Lower lobe of right lung (tissue), 2 donors: ENCODE measurements at regions not wholly inside any gene's neighbourhood (a gene's known extent, or its start where the extent isn't known, plus 50 kb on each side); places are given as distances from the start of the nearest gene placed in this dataset.

Experiments used
- ATAC-seq, 2 donors: fragments of 200-7000 bp; cut with Tn5 transposase; one replicate each; pipeline ENCODE4 v1.9.1; 2020 to 2022; ENCODE audit warnings: mild to moderate bottlenecking in 2 of 2, moderate library complexity in 2 of 2
- DNase-seq: peaks from one replicate; pipeline ENCODE4 v3.0.0-alpha.2; 2020
- H3K27ac ChIP-seq: fragments of 200-600 bp; one replicate; pipeline ENCODE4 v1.8.0; 2022
- H3K27me3 ChIP-seq: fragments of 200-600 bp; one replicate; pipeline ENCODE4 v1.8.0; 2022; ENCODE audit warnings: low read depth
- H3K36me3 ChIP-seq: fragments of 200-600 bp; one replicate; pipeline ENCODE4 v1.8.0; 2022; ENCODE audit warnings: mild to moderate bottlenecking
- H3K4me1 ChIP-seq: fragments of 200-600 bp; one replicate; pipeline ENCODE4 v1.8.0; 2022
- H3K4me3 ChIP-seq: fragments of 200-600 bp; one replicate; pipeline ENCODE4 v1.8.0; 2022; ENCODE audit warnings: mild to moderate bottlenecking
- H3K9me3 ChIP-seq: fragments of 200-600 bp; one replicate; pipeline ENCODE4 v1.8.0; 2022
- intact Hi-C: fragments of 100-400 bp; cut with DNase I; formaldehyde crosslinking; loops from one replicate; pipeline ENCODE4 v1.11.0; 2022
- TF ChIP-seq, protein P1 (sequence below): fragments of 200-600 bp; IDR thresholded peaks from one replicate; pipeline ENCODE4 v1.8.0; 2022; ENCODE audit warnings: antibody characterized with exemption, mild to moderate bottlenecking
- donor health status: DM: no; HTN: yes; CAD: no; lungs with severe emphysema.

- ATAC-seq, result no peak
- Histone ChIP-seq H3K4me1 (peaks cover 3% of the 10 kb centered on the region), H3K27me3 (no peaks in the 10 kb centered on the region), H3K27ac (no peak overlapping the region), H3K4me3 (no peak overlapping the region), H3K9me3 (no peaks in the 10 kb centered on the region), H3K36me3 (no peaks in the 10 kb centered on the region)
- DNase-seq, result no peak
- TF ChIP-seq, protein P1, sequence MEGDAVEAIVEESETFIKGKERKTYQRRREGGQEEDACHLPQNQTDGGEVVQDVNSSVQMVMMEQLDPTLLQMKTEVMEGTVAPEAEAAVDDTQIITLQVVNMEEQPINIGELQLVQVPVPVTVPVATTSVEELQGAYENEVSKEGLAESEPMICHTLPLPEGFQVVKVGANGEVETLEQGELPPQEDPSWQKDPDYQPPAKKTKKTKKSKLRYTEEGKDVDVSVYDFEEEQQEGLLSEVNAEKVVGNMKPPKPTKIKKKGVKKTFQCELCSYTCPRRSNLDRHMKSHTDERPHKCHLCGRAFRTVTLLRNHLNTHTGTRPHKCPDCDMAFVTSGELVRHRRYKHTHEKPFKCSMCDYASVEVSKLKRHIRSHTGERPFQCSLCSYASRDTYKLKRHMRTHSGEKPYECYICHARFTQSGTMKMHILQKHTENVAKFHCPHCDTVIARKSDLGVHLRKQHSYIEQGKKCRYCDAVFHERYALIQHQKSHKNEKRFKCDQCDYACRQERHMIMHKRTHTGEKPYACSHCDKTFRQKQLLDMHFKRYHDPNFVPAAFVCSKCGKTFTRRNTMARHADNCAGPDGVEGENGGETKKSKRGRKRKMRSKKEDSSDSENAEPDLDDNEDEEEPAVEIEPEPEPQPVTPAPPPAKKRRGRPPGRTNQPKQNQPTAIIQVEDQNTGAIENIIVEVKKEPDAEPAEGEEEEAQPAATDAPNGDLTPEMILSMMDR, result no peak
- intact Hi-C loops, result no loop called here
These were observed 137.8 kb downstream of the PHLDA1 start for GRCh38 chr12:75893765-75894164.

GRCh38 chr12:75892731-75893408 is 138.7 kb downstream of the PHLDA1 start:
- TF ChIP-seq, protein P1, result no peak
- Histone ChIP-seq H3K27ac (no peak overlapping the region), H3K9me3 (no peaks in the 10 kb centered on the region), H3K4me1 (peaks cover 3% of the 10 kb centered on the region), H3K36me3 (no peaks in the 10 kb centered on the region), H3K27me3 (no peaks in the 10 kb centered on the region), H3K4me3 (no peak overlapping the region)
- intact Hi-C loops, result no loop called here
- DNase-seq, result no peak
- no peak for ATAC-seq

- no peak for ATAC-seq
- H3K36me3 ChIP-seq, result no peaks in the 10 kb centered on the region
- no peaks in the 10 kb centered on the region for H3K9me3 ChIP-seq
- no peak overlapping the region for H3K27ac ChIP-seq
- no peaks in the 10 kb centered on the region for H3K27me3 ChIP-seq
- no peak overlapping the region for H3K4me3 ChIP-seq
- H3K4me1 ChIP-seq, result peaks cover 3% of the 10 kb centered on the region
- intact Hi-C loops, result no loop called here
- no peak for DNase-seq
- TF ChIP-seq, protein P1, result no peak
These were observed 140.5 kb downstream of the PHLDA1 start for GRCh38 chr12:75891072-75891471.

GRCh38 chr12:75890660-75891059 is 140.9 kb downstream of the PHLDA1 start:
- TF ChIP-seq, protein P1, result no peak
- H3K27ac ChIP-seq, result no peak overlapping the region
- no peaks in the 10 kb centered on the region for H3K27me3 ChIP-seq
- no peak overlapping the region for H3K4me3 ChIP-seq
- intact Hi-C loops, result no loop called here
- DNase-seq (no peak), ATAC-seq (no peak)
- peaks cover 3% of the 10 kb centered on the region for H3K4me1 ChIP-seq
- no peaks in the 10 kb centered on the region for H3K9me3 ChIP-seq
- H3K36me3 ChIP-seq, result no peaks in the 10 kb centered on the region

DNA sequence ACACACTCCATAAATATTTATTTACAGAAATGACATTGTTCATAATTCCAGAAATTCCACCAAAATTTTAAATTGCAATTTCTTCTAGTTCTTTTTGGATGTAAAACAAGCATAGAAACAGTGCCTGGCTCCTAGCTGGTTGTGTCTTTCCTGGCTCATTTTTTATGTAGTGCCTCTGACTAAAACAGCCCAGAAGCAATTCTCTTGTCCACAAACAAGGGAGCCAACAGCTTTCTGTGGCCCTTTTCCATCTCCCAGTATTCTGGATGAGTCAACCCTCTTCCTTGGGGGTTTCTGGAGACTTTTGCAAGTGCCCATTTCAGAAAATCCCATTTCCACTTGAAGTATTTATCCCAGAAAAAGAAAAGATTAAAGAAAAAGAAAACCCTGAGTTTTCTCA is 141.4 kb downstream of the PHLDA1 start:
- no peak for DNase-seq
- intact Hi-C loops, result no loop called here
- Histone ChIP-seq H3K27ac (no peak overlapping the region), H3K9me3 (no peaks in the 10 kb centered on the region), H3K4me1 (peaks cover 3% of the 10 kb centered on the region), H3K4me3 (no peak overlapping the region), H3K36me3 (no peaks in the 10 kb centered on the region), H3K27me3 (no peaks in the 10 kb centered on the region)
- no peak for ATAC-seq
- TF ChIP-seq, protein P1, result no peak
